HG02870 (cell line): ENCODE measurements at regions not wholly inside any gene's neighbourhood (a gene's known extent, or its start where the extent isn't known, plus 50 kb on each side); places are given as distances from the start of the nearest gene placed in this dataset.
"Not testable (repeated sequence)": the region's sequence is repeated elsewhere in the genome, so short reads cannot be mapped to it uniquely, and the experiment has no call there.

ENCODE experiments used
- ATAC-seq: cut with Tn5 transposase; IDR thresholded peaks from one replicate; pipeline ENCODE4 v1.9.1; 2021; ENCODE audit warnings: mild to moderate bottlenecking, moderate library complexity; ENCODE audit not compliant: unreplicated experiment

DNA sequence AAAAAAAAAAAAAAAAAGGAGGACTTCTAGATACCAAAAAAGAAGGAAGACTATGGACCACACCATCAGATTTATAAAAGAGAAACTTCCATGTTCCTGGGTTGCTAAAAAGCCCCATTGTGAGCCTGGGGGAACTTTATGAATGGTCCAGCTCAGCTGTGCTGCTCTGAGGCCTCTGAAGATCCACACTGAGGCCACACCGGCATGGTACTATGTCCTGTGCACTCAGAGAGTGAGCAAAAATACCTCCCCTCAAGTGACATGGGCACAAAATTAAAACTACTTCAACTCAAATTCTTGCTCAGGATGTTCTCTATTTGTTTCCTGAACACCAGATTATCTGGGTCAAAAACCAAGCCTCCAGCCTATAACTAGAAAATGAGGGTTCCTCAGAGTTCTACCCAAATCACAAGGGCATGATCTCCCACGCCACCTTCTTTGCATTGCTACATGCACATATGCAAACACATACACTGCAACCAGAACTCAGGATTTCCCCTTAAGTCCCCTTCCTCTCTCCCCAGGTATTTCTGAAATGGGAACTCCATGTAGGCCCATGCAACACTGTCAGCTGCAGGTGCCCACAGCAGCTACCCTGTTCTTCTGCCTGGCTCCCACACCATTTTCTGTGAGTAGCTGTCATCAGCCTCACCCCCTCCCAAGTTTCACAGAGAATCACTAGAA, 94.4 kb downstream of the SH3GLB1 start:
- peak; percentile 66 for ATAC-seq

DNA sequence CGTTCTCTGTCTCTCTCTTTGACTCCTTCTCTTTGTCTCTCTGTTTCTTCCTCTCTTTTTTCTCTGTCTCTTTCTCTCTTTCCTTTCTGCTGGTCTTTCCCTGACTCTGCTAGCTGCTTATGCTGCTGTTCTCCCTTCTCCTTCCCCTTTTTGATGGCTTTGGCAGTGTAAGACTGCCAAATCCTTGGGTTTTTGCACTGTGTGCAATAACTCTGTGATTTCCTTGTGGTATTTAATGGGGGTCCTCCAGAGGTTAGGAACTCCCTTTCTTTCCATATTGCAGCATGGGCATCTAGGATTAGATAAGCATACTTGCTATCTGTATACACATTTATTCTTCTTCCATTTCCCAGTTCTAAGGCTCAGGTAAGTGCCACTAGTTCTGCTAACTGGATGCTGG, 99.3 kb downstream of the SH3GLB1 start:
- not testable (repeated sequence) for ATAC-seq

DNA sequence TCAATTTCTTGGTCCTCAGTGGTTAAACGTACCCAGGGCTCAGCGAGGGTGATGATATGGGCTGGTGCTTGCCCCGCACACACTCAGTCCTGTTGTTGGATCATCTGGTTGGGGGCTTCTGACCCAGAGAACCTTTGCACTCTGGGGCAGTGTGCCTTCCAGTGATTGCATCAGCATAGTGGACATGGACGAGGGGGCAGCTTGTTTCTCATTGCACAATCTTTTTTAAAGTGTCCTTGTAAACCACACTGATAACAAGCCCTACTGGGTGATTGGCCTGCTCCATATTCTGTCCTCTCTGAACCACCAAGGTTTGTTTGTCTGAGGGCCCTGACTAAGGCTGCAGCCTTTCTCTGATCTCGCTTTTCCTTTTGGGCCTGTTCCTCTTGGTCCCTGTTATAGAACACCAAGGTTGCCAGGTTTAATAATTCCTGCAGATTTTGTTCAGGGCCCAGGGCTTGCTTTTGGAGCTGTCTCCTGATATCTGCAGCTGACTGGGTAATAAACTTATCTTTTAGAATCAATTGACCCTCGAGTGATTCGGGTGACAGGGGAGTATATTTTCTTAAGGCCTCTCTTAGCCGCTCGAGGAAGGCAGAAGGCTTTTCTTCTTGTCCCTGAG, 101.6 kb downstream of the SH3GLB1 start:
- not testable (repeated sequence) for ATAC-seq

DNA sequence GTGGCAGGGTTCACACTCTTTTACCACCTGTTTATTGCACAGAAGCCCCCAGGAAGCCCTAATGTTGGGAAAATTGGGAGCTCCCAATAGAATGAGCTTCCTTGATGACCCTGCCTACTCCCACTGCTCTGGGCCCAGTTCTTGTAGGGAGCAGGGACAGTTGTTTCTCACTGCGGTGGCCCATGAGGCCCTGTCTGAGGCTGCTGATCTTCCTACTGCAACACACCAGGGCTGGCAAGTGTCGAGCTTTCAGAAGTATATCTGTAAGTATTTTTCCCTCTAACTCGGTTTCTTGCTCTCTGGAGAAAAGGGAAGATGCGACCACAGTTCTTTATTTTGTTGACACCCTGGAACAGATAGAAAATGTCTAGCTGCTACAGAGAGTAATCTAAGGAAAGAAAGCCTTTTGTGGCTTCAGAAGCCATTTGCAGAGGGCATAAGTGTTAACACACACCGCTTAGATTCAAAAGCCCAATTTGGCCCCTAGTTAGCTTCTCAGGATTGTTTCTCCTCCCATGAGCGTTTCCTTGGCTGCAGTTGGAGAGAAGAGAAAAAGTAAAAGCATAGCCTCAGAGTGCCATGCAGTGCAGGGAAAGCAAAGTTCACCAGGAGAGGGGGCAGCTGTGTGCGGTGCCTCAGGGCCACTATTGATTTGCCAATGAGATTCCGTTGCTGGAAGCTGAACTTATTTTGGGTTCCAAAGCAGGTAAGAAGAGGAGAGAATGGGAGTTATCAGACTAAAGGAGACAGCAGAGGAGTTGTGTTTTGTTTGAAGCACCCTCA, 102.6 kb downstream of the SELENOF start:
- ATAC-seq: no peak

DNA sequence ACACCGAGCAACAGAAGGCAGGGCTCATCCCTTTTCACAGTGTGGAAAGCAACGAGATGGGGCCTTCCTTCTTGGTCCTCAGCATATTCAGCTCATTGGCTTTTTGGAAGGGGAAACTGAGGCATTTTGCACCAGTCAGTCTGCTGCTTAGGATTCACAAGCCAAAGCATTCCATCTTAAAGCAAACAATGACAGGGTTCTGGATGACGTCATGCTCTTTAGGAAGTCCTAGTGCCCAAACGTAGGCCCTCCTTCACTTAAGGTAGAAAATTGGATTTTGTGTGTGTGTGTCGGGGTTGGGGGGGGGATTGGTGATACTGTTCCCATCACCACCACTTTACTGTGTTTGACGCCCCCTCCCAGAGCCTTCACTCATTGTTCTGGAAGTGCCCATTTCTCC, 101.6 kb downstream of the SELENOF start:
- ATAC-seq: no peak
